ENCODE measurements at regions not wholly inside any gene's neighbourhood (a gene's known extent, or its start where the extent isn't known, plus 50 kb on each side); places are given as distances from the start of the nearest gene placed in this dataset.

GRCh38 chr13:103539265-103539664 lies 473.0 kb upstream of the SLC10A2 start:
- no peak overlapping the region for H3K4me3 ChIP-seq (ENCODE audit: low read depth, low read length)
- no peaks in the 10 kb centered on the region for H3K4me1 ChIP-seq (ENCODE audit: control insufficient read depth, insufficient read depth, low read length)
- H3K27ac ChIP-seq (ENCODE audit: extremely low read depth, low read depth, low read length): no peak overlapping the region
- no peak for TF ChIP-seq ZNF488 (tag by site-specific recombination; IDR thresholded peaks at IDR 0.05)
- TF ChIP-seq ZNF16 (tag by site-specific recombination; IDR thresholded peaks at IDR 0.05; ENCODE audit: low read depth): no peak
- no peak for TF ChIP-seq ATF2 (tag by site-specific recombination; IDR thresholded peaks at IDR 0.05; ENCODE audit: low read depth)
- no peak for TF ChIP-seq ZNF292 (tag by site-specific recombination; IDR thresholded peaks at IDR 0.05; ENCODE audit: borderline replicate concordance, low read depth)
- TF ChIP-seq AEBP2 (tag by site-specific recombination; IDR thresholded peaks at IDR 0.05; ENCODE audit: borderline replicate concordance): no peak
- no peak for TF ChIP-seq ZSCAN30 (tag by site-specific recombination; IDR thresholded peaks at IDR 0.05)
- no peaks in the 10 kb centered on the region for H3K36me3 ChIP-seq (ENCODE audit: control insufficient read depth in 2 of 2, insufficient read depth in 1 of 2, low read length in 2 of 2)
- no peaks in the 10 kb centered on the region for H3K9me3 ChIP-seq (ENCODE audit: control insufficient read depth, insufficient read depth, low read depth, low read length)
- CTCF ChIA-PET: no interaction called here
- POLR2A ChIA-PET: no interaction called here

GRCh38 chr13:103537616-103538015 lies 471.4 kb upstream of the SLC10A2 start:
- Histone ChIP-seq H3K36me3 (ENCODE audit: control insufficient read depth in 2 of 2, insufficient read depth in 1 of 2, low read length in 2 of 2) (no peaks in the 10 kb centered on the region), H3K4me1 (ENCODE audit: control insufficient read depth, insufficient read depth, low read length) (no peaks in the 10 kb centered on the region), H3K9me3 (ENCODE audit: control insufficient read depth, insufficient read depth, low read depth, low read length) (no peaks in the 10 kb centered on the region), H3K27ac (ENCODE audit: extremely low read depth, low read depth, low read length) (no peak overlapping the region), H3K4me3 (ENCODE audit: low read depth, low read length) (no peak overlapping the region)
- ChIA-PET POLR2A (no interaction called here), CTCF (no interaction called here)
- TF ChIP-seq ZIC2 (tag by site-specific recombination; IDR thresholded peaks at IDR 0.05) (no peak), ZNF513 (tag by site-specific recombination; IDR thresholded peaks at IDR 0.05) (no peak), ZNF280D (tag by site-specific recombination; IDR thresholded peaks at IDR 0.05) (no peak), ZNF16 (tag by site-specific recombination; IDR thresholded peaks at IDR 0.05; ENCODE audit: low read depth) (no peak), ZNF394 (tag by site-specific recombination; IDR thresholded peaks at IDR 0.05; ENCODE audit: borderline replicate concordance) (no peak), ZFP3 (tag by site-specific recombination; IDR thresholded peaks at IDR 0.05; ENCODE audit: low read depth) (no peak), ZNF324 (tag by site-specific recombination; IDR thresholded peaks at IDR 0.05) (no peak), ZNF777 (tag by site-specific recombination; IDR thresholded peaks at IDR 0.05; ENCODE audit: borderline replicate concordance) (no peak), ZNF433 (tag by site-specific recombination; IDR thresholded peaks at IDR 0.05; ENCODE audit: low read depth) (no peak), ZNF26 (tag by site-specific recombination; IDR thresholded peaks at IDR 0.05) (no peak), ZNF560 (tag by site-specific recombination; IDR thresholded peaks at IDR 0.05; ENCODE audit: borderline replicate concordance) (no peak), INSM2 (tag by site-specific recombination; IDR thresholded peaks at IDR 0.05) (no peak), GLIS2 (tag by site-specific recombination; IDR thresholded peaks at IDR 0.05) (no peak), ZBTB48 (tag by site-specific recombination; IDR thresholded peaks at IDR 0.05) (no peak)
